Erythroblast (primary cell): ENCODE measurements at regions not wholly inside any gene's neighbourhood (a gene's known extent, or its start where the extent isn't known, plus 50 kb on each side); places are given as distances from the start of the nearest gene placed in this dataset.
"Not testable (repeated sequence)": the region's sequence is repeated elsewhere in the genome, so short reads cannot be mapped to it uniquely, and the experiment has no call there.

Experiments used
- GATA1 ChIP-seq: IDR thresholded peaks from 2 replicates; pipeline ENCODE4 v1.6.1; 2011; ENCODE audit warnings: low read depth, mild to moderate bottlenecking, control low read depth, low read length, moderate library complexity
- POLR2A ChIP-seq: IDR thresholded peaks from 2 replicates; pipeline ENCODE4 v1.6.1; 2011; ENCODE audit warnings: mild to moderate bottlenecking, low read length

- not testable (repeated sequence) for TF ChIP-seq POLR2A, GATA1
These were observed 115.9 kb upstream of the MYCN start for GRCh38 chr2:15824467-15824866.
